GM18526 (cell line): ENCODE measurements at regions not wholly inside any gene's neighbourhood (a gene's known extent, or its start where the extent isn't known, plus 50 kb on each side); places are given as distances from the start of the nearest gene placed in this dataset.

Experiments
- POLR2A ChIP-seq: IDR thresholded peaks from 3 replicates; pipeline ENCODE4 v1.6.1; 2011; ENCODE audit not compliant: insufficient read length; ENCODE audit errors: extremely low read depth

DNA sequence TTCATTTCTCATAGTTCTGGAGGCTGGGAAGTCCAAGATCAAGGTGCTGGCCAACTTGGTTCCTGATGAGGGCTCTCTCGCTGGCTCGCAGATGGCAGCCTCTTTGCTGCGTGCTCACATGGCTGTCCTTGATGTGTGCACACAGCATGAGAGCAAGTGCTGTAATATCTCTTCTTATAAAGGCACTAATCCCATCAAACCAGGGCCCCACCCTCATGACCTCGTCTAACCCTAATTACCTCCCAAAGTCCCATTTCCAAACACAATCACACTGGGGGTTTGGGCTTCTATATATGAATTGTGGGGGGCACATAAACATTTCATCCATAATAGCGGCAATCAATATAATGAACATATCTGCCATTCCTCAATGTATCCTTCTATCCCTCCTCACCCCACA is 1062.1 kb downstream of the BRD1 start:
- TF ChIP-seq POLR2A: no peak

DNA sequence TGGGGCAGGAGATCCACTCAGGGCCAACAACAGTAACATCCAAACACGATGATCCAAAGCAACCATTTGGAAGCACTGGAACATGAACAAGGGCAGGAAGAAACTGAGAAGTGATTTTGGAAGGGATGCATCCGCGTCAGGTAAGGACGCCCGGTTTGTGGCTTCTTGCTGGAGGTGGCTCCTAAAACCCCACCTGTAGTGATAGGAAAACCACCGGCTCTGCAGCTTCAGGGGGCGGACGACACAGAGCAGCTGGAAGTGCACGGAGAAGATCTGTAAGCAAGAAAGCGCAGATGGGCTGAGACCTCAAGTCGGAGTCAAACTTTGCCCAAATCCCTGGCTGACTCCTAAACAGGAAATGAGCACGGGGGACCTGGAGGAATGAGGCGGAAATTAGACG is 1066.1 kb downstream of the BRD1 start:
- no peak for TF ChIP-seq POLR2A

DNA sequence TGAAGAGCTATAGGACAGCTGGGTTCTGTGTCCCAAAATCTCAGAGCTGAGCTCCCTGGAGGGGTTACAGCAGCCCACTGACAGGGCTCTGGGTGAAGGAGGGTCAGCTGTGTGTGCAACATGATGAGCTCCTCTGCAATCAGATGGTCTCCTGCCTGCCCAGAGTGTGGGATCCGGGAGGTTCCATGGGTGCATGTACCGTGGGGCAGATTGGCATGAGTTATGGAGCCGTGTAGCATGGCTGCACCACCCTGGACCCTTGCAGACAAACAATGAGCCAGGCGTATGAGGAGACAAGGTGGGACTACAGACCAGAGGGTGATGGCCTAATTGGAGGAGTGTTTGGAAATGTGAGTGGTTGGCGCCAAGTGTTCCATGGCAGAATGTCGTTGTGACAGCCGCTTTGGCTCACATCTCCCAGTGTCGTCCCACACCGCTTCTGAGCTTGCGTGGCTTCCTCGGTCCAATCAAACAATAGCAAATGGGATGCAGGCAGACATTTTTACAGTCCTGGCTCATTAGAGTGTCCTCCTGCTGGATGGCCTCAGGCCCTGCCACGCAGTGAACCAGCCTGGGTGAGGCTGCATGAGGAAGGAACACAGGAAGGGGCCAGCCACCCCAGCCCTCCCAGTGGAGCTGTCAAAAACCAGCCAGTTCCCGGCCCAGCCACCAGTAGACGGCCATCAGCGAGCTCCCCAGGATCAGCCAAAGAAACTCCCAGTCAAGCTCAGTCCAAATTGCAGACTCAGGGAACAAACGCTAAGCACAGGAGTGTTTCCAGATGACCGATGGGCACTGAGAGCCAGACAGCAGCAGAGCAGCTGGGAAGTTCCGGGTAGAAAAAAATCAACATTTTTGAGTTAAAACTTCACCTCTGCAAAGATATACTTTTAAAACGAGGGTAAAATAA is 1066.9 kb downstream of the BRD1 start:
- no peak for TF ChIP-seq POLR2A

DNA sequence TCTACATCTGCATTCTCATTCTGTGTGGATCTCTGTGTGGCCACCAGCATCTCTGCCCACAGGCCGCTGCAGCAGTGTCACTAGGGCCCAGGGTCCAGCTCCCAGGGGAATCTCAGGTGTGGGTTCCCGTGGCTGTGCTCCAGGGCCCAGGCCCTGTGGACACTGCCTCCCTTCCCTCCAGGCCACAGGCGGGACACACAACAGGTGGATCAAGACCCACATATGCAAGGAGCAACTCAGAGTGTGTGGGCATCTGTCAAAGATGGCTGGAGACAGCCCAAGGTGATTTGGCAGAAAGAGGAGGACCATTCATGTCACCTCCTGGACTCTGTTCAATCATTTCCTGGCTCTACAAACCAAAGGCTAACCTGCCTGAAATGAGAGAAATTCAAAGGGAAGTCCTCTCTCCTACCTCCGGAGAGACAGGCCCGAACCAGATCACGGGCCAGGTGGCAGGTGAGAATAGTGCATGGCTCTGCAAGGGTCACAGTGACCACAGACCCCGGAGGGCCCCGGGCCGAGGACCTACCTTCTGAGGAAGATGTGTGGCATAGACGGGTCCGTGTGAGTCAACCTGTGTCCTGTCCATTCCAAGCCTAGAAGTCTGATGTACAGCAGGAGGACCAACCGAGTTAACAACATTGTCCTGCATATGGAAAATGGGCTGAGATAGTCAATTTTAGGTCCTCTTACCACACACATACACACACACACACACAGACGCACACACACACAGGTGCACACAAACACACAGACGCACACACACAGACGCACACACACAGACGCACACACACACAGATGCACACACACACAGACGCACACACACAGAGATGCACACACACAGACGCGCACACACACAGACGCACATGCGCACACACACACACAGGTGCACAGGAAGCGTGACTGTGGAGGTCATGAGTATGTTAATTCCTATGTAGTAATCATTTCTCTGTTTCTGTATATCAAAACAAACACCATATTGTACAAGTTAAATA is 1068.5 kb downstream of the BRD1 start:
- no peak for TF ChIP-seq POLR2A

DNA sequence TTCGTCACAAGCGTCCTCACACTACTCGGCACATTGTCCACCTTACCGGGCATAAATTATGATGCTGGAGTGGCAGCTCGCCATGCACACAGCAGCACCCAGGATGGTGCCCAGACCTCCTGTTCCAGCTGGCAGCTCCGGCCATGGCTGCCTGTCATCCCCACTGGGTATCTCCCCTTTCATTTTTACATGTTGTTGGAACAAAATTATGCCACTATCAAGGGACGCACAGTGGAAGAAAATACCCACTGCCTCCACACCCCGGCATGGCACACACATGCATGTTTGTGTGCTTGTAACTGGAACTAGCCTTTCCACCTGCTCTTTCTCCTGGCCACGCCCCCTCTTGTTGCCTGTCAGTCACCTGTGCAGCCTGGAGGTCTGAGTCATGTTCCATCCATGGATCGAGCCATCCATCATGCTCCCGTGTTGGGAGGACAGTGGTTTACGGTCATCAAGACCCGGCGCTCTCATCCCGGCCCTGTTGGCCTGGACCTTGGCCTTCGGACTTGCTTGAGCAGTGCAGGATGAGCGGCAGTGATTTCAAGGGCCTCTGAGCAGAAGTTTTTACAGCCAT is 1069.6 kb downstream of the BRD1 start:
- no peak for TF ChIP-seq POLR2A

DNA sequence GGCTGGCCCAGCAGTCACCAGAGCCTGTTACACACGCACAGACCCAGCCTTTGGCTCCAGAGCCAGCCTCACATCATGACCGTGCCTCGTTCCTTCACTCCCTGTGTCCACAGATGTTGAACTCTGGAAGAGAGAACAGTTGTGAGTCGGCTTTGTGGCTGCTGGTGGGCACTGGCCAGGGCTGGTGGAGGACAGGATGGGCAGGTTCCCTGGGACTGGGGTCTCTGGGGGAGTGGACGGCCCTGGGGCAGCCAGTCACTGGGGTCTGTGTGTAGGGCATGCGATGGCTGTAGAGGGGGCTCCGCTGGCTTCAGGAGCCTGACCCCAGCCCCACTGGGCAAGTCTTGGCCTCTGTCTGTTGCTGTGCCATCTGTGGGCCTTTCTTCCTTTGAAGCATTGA is 1070.1 kb downstream of the BRD1 start:
- TF ChIP-seq POLR2A: no peak

DNA sequence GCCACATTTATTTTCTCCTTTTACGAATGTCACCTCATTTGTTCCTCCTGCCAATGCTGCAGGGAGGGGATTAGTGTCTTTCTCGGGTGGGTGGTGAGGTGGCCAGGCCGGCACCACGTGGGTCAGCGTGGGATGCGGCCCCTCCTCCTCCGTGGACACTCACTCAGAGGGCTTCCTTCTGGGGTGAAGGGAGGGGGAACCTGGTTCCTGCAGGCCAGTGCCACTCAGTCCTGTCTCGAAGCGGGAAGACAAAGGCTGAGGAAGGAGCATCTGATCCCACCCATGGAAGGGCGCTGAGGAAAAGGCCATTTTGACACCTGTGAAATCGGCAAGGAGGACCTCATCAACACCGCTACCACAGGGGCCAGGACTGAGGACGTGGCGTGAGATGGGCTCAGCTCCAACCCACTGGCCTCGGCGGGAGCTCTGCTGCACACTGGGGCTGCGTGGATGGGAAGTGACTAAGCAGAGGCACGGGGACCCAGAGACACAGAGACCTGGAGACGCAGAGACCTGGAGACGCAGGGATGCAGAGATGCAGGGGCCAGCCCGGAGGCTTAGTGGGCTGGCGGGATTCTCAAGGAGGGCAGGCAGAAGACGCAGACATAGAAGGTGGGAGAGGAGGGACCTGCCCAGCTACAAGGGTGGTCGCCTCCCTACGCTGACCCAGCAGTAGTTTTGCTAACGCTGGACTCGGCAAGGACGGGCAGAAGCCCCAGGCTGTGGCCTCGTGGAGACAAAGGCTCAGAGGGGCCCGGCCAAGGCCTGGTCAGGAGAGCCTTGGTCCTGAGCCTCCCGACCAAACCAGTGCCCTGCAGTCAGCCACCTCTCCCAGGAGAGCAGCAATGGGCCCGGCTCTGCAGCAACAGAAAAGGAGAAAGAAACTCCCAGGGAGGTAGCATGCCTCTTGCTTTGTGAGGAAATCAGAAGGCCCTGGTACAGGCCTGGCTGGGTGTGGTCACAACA is 1071.2 kb downstream of the BRD1 start:
- TF ChIP-seq POLR2A: no peak

DNA sequence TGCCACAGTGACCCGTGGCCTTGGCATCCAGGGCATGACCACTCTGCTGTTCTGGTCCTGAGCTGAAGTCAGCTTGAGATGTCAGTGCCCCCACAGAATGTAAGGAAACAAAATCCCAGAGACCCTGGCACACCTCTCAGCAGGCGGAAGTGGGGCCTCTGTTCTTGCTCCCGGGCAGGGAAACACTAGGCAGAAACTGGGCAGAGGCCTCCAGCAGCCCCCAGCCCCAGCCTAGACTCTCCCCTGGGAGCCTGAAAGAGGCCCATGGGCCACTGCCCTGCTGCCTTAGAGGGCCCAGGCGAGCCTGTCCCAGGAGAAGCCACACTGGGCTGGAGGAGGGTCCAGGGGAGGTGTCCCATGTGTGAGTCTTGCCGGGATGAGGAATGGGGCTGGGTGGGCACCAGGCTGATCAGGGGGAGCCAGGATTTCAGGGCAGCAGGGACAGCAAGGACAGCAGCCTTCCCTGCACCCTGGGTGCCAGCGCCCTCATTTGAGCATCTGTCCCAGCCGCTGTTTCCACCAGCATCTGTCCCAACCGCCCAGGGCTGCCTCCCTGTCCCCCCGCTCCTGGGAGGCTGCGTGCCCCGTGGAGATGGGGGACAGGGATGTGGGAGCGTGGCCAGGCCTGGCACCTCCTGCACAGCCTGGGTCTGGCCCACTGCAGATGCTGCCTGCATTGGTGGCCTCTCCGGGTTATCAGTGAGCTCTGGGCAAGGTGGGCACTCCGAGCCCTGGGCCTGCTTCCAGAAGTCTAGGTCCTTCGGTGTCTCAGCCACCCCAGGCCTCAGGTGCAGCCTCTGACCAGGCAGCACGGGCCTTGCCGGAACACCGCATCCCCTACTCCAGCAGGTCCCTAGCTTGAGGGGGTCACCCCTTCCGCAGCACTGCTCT is 1072.4 kb downstream of the BRD1 start:
- no peak for TF ChIP-seq POLR2A

DNA sequence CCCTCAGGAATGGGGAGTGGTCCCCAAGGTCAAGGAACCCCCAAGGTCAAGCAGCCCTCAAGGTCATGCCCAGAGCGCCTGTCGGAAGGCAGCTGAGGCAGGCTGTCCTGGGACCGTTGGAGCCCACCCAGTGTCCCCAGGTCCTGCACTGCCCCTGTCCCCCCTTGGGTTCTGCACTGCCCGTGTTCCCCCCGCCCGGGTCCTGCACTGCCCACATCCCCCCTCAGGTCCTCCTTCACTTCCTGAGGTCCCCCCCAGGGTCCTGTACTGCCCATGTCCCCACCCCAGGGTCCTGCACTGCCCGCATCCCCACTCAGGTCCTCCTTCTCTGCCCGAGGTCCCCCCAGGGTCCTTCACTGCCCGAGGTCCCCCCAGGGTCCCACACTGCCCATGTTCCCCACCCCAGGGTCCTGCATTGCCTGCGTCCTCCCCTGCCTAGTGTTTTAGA is 1073.0 kb downstream of the BRD1 start:
- no peak for TF ChIP-seq POLR2A

DNA sequence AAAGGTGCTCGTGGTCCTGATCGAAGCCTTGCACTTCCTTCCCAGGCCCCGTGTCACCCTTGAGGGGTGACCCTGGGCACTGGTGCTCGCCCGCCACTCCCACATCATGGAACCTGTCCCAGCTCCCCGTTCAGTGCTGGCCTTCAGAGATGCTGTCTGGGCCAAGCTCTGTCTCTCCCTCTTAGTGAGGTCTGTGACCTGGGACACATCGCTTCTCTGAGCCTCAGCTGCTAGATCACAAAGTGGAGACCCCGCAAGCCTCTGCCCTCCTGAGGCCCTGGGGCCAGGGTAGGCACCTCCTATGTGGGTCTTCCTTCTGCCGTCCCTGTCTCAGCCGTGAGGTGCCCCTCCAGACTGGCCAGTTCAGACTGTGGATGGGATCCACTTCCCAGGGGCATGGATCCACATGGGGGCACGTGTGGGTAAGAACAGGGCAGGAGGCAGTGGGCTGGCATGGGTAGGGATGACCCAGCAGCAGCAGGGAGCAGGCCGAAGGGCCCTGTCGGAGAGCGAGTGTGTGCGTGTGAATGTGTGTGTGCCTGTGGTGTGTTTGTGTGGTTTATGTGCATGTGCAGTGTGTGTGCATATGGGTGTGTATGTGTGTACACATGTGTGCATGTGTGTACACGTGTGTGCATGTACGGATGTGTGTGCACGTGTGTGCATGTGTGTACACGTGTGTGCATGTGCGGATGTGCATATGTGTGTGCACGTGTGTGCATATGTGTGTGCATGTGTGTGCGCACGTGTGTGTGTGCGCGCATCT is 1073.7 kb downstream of the BRD1 start:
- TF ChIP-seq POLR2A: no peak

DNA sequence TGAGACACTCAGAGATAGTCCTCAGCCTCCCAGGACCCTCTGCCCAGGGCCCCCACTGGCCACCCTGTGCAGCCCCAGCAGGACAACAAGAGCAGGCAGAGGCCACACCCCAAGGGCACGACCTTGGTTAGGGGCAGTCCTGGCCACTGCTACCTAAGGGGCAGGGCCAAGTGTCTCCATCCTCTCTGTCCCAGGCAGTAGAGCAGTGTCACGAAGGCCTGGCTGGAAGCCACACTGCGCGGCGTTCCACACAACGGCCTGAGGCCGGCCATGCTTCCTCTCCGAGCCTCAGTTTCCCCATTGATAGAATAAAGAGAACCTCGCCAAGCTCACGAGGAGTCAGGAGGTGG is 1074.3 kb downstream of the BRD1 start:
- TF ChIP-seq POLR2A: no peak

DNA sequence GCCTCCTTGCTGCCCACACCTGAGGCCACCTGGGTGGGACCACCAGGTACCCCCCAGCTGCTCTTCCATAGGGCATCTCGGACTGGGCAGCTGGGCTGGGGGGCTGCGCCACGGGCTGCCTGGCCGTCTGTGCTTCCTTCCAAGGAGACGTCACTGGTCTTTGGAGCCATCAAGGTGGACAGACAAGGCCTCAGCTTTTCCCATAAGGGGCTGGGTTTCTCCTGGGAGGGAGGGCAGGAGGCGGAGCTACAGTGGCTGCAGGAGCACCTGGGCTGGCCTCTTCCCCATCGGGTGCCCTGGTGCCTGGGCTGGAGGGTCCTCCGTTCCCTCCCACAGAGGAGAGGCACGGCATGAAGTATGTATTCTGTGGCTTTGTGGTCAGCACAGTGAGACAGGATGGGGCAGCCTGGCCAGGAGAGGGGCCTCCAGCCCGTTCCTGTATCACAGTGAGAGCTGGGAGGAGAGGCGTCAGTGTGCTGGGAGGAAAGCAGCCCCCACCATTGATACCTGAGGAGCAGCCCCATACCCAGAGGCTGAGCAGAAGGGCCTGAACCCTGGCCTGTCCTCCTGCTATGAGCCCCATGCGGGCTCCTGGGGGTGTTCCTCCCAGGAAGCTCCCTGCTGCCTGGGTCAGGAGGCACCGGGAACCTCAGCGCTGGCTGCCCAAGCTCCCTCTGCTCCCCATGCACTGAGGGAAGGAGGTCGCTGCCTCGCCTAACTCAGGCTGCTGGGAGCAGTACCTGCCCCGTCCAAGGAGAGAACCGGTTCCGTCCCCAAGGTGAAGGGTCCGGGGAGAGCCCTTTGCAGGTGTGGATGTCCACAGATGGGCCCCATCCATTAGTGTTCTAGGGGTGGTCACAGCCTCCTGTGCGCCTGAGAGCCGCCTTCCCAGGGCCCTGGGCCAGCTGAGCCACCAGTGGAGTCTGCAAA is 1075.0 kb downstream of the BRD1 start:
- no peak for TF ChIP-seq POLR2A
